CD14-positive monocyte (primary cell): ENCODE measurements at regions not wholly inside any gene's neighbourhood (a gene's known extent, or its start where the extent isn't known, plus 50 kb on each side); places are given as distances from the start of the nearest gene placed in this dataset.

Experiments
- DNase-seq, 3 donors: peaks; one replicate each; pipeline ENCODE4 v3.0.0-alpha.2; 2011 to 2022
- H2AFZ ChIP-seq: 2 replicates; pipeline ENCODE4 v1.6.0; 2012; ENCODE audit warnings: mild to moderate bottlenecking, low read depth, low read length, inconsistent platforms; ENCODE audit not compliant: insufficient read depth, poor library complexity, severe bottlenecking
- H3K27ac ChIP-seq, 2 donors: 1 replicate in 1 of 2; 2 replicates in 1 of 2; pipeline ENCODE4 v1.5.1; 2012 to 2013; ENCODE audit warnings: low read length in 2 of 2, control low read depth in 1 of 2, inconsistent platforms in 1 of 2, low read depth in 1 of 2, mild to moderate bottlenecking in 1 of 2
- H3K27me3 ChIP-seq, 2 donors: one replicate each; pipeline versions ENCODE4 v1.6.0 to v1.6.1; 2011 to 2013; ENCODE audit warnings: low read length in 2 of 2; ENCODE audit not compliant: control insufficient read depth in 2 of 2, insufficient read depth in 2 of 2
- H3K36me3 ChIP-seq, 2 donors: replicated peaks in 1 of 2; 1 replicate in 1 of 2; 2 replicates in 1 of 2; pipeline versions ENCODE4 v1.5.1 to v1.6.1; 2012 to 2013; ENCODE audit warnings: low read length in 2 of 2, control low read depth in 1 of 2, inconsistent platforms in 1 of 2, mild to moderate bottlenecking in 1 of 2; ENCODE audit not compliant: insufficient read depth in 2 of 2, control insufficient read depth in 1 of 2
- H3K4me1 ChIP-seq, 2 donors: 1 replicate in 1 of 2; 2 replicates in 1 of 2; pipeline versions ENCODE4 v1.5.1 to v1.6.1; 2012 to 2013; ENCODE audit warnings: low read length in 2 of 2, control low read depth in 1 of 2, inconsistent platforms in 1 of 2, mild to moderate bottlenecking in 1 of 2, moderate library complexity in 1 of 2; ENCODE audit not compliant: insufficient read depth in 2 of 2, control insufficient read depth in 1 of 2
- H3K4me2 ChIP-seq: replicated peaks from 2 replicates; pipeline ENCODE3; 2012; ENCODE audit warnings: low read length, moderate library complexity, mild to moderate bottlenecking; ENCODE audit not compliant: poor library complexity, severe bottlenecking; ENCODE audit errors: extremely low read depth
- H3K4me3 ChIP-seq, 3 experiments: fragments of 200-600 bp in 1 of 3; sonication (generic) in 1 of 3; replicated peaks in 1 of 3; 1 replicate in 2 of 3; 2 replicates in 1 of 3; pipeline ENCODE4 v1.5.1; 2011 to 2013; ENCODE audit warnings: low read length in 3 of 3, mild to moderate bottlenecking in 3 of 3, control low read depth in 2 of 3, low read depth in 2 of 3, inconsistent platforms in 1 of 3, moderate library complexity in 1 of 3
- H3K79me2 ChIP-seq: 2 replicates; pipeline ENCODE4 v1.6.0; 2012; ENCODE audit warnings: mild to moderate bottlenecking, control low read depth, inconsistent platforms, low read length, moderate library complexity; ENCODE audit not compliant: insufficient read depth
- H3K9ac ChIP-seq: 2 replicates; pipeline ENCODE4 v1.6.0; 2017; ENCODE audit warnings: low read length, mild to moderate bottlenecking; ENCODE audit not compliant: insufficient read depth, poor library complexity, severe bottlenecking
- H3K9me3 ChIP-seq, 2 donors: replicated peaks in 1 of 2; 1 replicate in 1 of 2; 2 replicates in 1 of 2; pipeline versions ENCODE4 v1.5.1 to v1.6.1; 2012 to 2013; ENCODE audit warnings: low read length in 2 of 2, control low read depth in 1 of 2; ENCODE audit not compliant: control insufficient read depth in 1 of 2, insufficient read depth in 1 of 2
- H4K20me1 ChIP-seq: 2 replicates; pipeline ENCODE4 v1.6.0; 2012; ENCODE audit warnings: mild to moderate bottlenecking, low read length, control low read depth, moderate library complexity; ENCODE audit not compliant: insufficient read depth
- H3K27ac Mint-ChIP-seq, 7 donors: one replicate each; pipeline ENCODE4 v1.8.0; 2020; ENCODE audit warnings: mild to moderate bottlenecking in 7 of 7, mixed read lengths in 7 of 7, moderate library complexity in 6 of 7, inconsistent platforms in 2 of 7
- H3K27me3 Mint-ChIP-seq, 3 donors: one replicate each; pipeline ENCODE4 v1.8.0; 2021 to 2022; ENCODE audit warnings: low read depth in 3 of 3, mild to moderate bottlenecking in 3 of 3, mixed read lengths in 3 of 3, moderate library complexity in 3 of 3, inconsistent platforms in 1 of 3
- H3K36me3 Mint-ChIP-seq, 2 donors: one replicate each; pipeline ENCODE4 v1.8.0; 2020; ENCODE audit warnings: mixed read lengths in 2 of 2, inconsistent platforms in 1 of 2, mild to moderate bottlenecking in 1 of 2
- H3K4me1 Mint-ChIP-seq: one replicate; pipeline ENCODE4 v1.8.0; 2020; ENCODE audit warnings: mild to moderate bottlenecking, mixed read lengths
- H3K4me3 Mint-ChIP-seq, 2 donors: one replicate each; pipeline ENCODE4 v1.8.0; 2020; ENCODE audit warnings: mild to moderate bottlenecking in 2 of 2, mixed read lengths in 2 of 2, moderate library complexity in 1 of 2
- H3K9me3 Mint-ChIP-seq, 7 donors: one replicate each; pipeline ENCODE4 v1.8.0; 2020 to 2022; ENCODE audit warnings: mixed read lengths in 7 of 7, mild to moderate bottlenecking in 6 of 7, moderate library complexity in 6 of 7, inconsistent platforms in 2 of 7
- CTCF ChIP-seq: fragments of 200-600 bp; IDR thresholded peaks from one replicate; pipeline ENCODE4 v1.8.0; 2022; ENCODE audit warnings: antibody characterized with exemption, mild to moderate bottlenecking
- WGBS: methylation state at CpG from one replicate; pipeline ENCODE4 v1.1.5; 2013; ENCODE audit warnings: missing lambda C conversion rate; ENCODE audit not compliant: insufficient coverage; 5-methylcytosine and 5-hydroxymethylcytosine counted together
- intact Hi-C, 2 donors: fragments of 100-400 bp; cut with micrococcal nuclease; formaldehyde crosslinking; loops; one replicate each; pipeline versions ENCODE4 v1.15.0 to v1.15.1; 2023

DNA sequence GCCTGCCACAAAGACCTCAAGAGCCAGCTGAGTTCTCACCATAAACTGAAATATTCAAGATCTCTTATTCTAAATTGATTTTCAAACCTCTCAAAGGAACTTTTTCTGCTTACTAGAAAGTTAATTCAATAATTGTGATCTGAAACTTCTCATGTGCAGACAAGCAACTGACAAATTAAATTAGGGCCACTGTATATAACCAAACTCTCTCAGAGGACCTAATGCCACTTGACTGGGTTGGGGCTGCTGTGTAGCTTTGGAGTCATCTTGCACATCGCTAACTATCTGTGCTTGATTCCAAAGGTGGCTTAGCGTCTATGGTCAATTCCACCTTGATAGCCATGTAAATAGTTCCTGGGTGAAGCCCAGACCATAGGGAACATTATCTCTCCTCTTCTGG lies 345.2 kb downstream of the GPR37 start:
- no peak overlapping the region for H3K27ac Mint-ChIP-seq
- H3K9me3 Mint-ChIP-seq, result peaks cover 0 to 3% (median 0%) of the 10 kb centered on the region in 7 donors
- Histone ChIP-seq H3K4me3 (no peak overlapping the region), H3K36me3 (no peaks in the 10 kb centered on the region), H4K20me1 (no peaks in the 10 kb centered on the region), H3K27ac (no peak overlapping the region), H3K9me3 (no peaks in the 10 kb centered on the region), H3K9ac (no peak overlapping the region), H3K27me3 (no peaks in the 10 kb centered on the region), H3K79me2 (no peaks in the 10 kb centered on the region), H3K4me2 (no peak overlapping the region), H2AFZ (no peak overlapping the region), H3K4me1 (no peaks in the 10 kb centered on the region)
- no peaks in the 10 kb centered on the region for H3K36me3 Mint-ChIP-seq
- intact Hi-C loops, result no loop called here
- no peak for TF ChIP-seq CTCF
- 93% methylated on average over 2 of the region's 2 CpGs for WGBS
- H3K27me3 Mint-ChIP-seq, result peaks cover 0 to 2% (median 0%) of the 10 kb centered on the region in 3 donors
- H3K4me1 Mint-ChIP-seq, result no peaks in the 10 kb centered on the region
- no peak overlapping the region for H3K4me3 Mint-ChIP-seq
- no peak for DNase-seq

- Histone ChIP-seq H3K36me3 (no peaks in the 10 kb centered on the region), H3K27me3 (no peaks in the 10 kb centered on the region), H3K9ac (no peak overlapping the region), H2AFZ (no peak overlapping the region), H3K4me3 (no peak overlapping the region), H4K20me1 (no peaks in the 10 kb centered on the region), H3K4me2 (no peak overlapping the region), H3K79me2 (no peaks in the 10 kb centered on the region), H3K9me3 (no peaks in the 10 kb centered on the region), H3K27ac (no peak overlapping the region), H3K4me1 (no peaks in the 10 kb centered on the region)
- Mint-ChIP-seq H3K4me3 (no peak overlapping the region), H3K4me1 (no peaks in the 10 kb centered on the region), H3K36me3 (no peaks in the 10 kb centered on the region), H3K27me3 (peaks cover 0 to 2% (median 0%) of the 10 kb centered on the region in 3 donors), H3K9me3 (peaks cover 0 to 5% (median 0%) of the 10 kb centered on the region in 7 donors), H3K27ac (no peak overlapping the region)
- no peak for TF ChIP-seq CTCF
- intact Hi-C loops, result no loop called here
- no CpG with 5 or more reads among the region's 3 CpGs for WGBS
- no peak for DNase-seq
Measured at GRCh38 chr7:124413029-124413428, 352.6 kb downstream of the GPR37 start.
